ACC112 (cell line): ENCODE measurements at regions not wholly inside any gene's neighbourhood (a gene's known extent, or its start where the extent isn't known, plus 50 kb on each side); places are given as distances from the start of the nearest gene placed in this dataset.

ENCODE experiments used
- H2AFZ ChIP-seq: fragments of 200-600 bp; sonication (generic); one replicate; pipeline ENCODE4 v1.6.0; 2017; ENCODE audit warnings: antibody characterized with exemption, low read length; ENCODE audit not compliant: unreplicated experiment
- H3K27ac ChIP-seq: fragments of 200-600 bp; sonication (generic); 2 replicates; pipeline ENCODE4 v1.5.1; 2014; ENCODE audit warnings: low read depth, mild to moderate bottlenecking, antibody characterized with exemption, low read length, moderate library complexity
- H3K27me3 ChIP-seq: fragments of 200-600 bp; sonication (generic); 2 replicates; pipeline ENCODE4 v1.6.1; 2014; ENCODE audit warnings: mild to moderate bottlenecking, antibody characterized with exemption, low read length, moderate library complexity, mixed read lengths; ENCODE audit not compliant: insufficient read depth
- H3K36me3 ChIP-seq: fragments of 200-600 bp; sonication (generic); 2 replicates; pipeline ENCODE4 v1.6.1; 2016; ENCODE audit warnings: mild to moderate bottlenecking, antibody characterized with exemption, low read length, moderate library complexity, mixed read lengths; ENCODE audit not compliant: insufficient read depth
- H3K4me1 ChIP-seq: fragments of 200-600 bp; sonication (generic); one replicate; pipeline ENCODE4 v1.6.1; 2016; ENCODE audit warnings: low read length, mixed read lengths; ENCODE audit not compliant: insufficient read depth, unreplicated experiment, control insufficient read depth
- H3K4me3 ChIP-seq: fragments of 200-600 bp; sonication (generic); 2 replicates; pipeline ENCODE4 v1.5.1; 2014; ENCODE audit warnings: mild to moderate bottlenecking, low read depth, low read length
- H3K79me2 ChIP-seq: fragments of 200-600 bp; sonication (generic); one replicate; pipeline ENCODE4 v1.6.0; 2016; ENCODE audit warnings: low read length; ENCODE audit not compliant: control insufficient read depth, unreplicated experiment, insufficient read depth

- Histone ChIP-seq H3K36me3 (no peaks in the 10 kb centered on the region), H3K27ac (no peak overlapping the region), H3K4me1 (peaks cover 9% of the 10 kb centered on the region), H3K79me2 (no peaks in the 10 kb centered on the region), H2AFZ (no peak overlapping the region), H3K27me3 (no peaks in the 10 kb centered on the region), H3K4me3 (no peak overlapping the region)
Measured at GRCh38 chr10:91022390-91022789, 101.5 kb upstream of the ANKRD1 start.

GRCh38 chr10:91022924-91023699 is 102.2 kb upstream of the ANKRD1 start:
- H3K79me2 ChIP-seq: no peaks in the 10 kb centered on the region
- H2AFZ ChIP-seq: no peak overlapping the region
- H3K4me1 ChIP-seq: peaks cover 9% of the 10 kb centered on the region
- no peak overlapping the region for H3K27ac ChIP-seq
- no peaks in the 10 kb centered on the region for H3K27me3 ChIP-seq
- H3K4me3 ChIP-seq: no peak overlapping the region
- no peaks in the 10 kb centered on the region for H3K36me3 ChIP-seq

- H3K27me3 ChIP-seq: no peaks in the 10 kb centered on the region
- no peak overlapping the region for H3K27ac ChIP-seq
- H3K36me3 ChIP-seq: no peaks in the 10 kb centered on the region
- no peaks in the 10 kb centered on the region for H3K79me2 ChIP-seq
- no peak overlapping the region for H3K4me3 ChIP-seq
- peak overlapping the region; percentile 25 for H2AFZ ChIP-seq
- H3K4me1 ChIP-seq: peaks cover 9% of the 10 kb centered on the region
Measured at GRCh38 chr10:91023700-91024398, 103.0 kb upstream of the ANKRD1 start.

- no peak overlapping the region for H3K27ac ChIP-seq
- H3K36me3 ChIP-seq: no peaks in the 10 kb centered on the region
- peaks cover 9% of the 10 kb centered on the region for H3K4me1 ChIP-seq
- no peaks in the 10 kb centered on the region for H3K79me2 ChIP-seq
- H3K4me3 ChIP-seq: no peak overlapping the region
- H3K27me3 ChIP-seq: no peaks in the 10 kb centered on the region
- no peak overlapping the region for H2AFZ ChIP-seq
Measured at GRCh38 chr10:91024541-91024940, 103.7 kb upstream of the ANKRD1 start.

GRCh38 chr10:91032611-91033206 is 111.8 kb upstream of the ANKRD1 start:
- Histone ChIP-seq H3K36me3 (no peaks in the 10 kb centered on the region), H3K27ac (no peak overlapping the region), H3K79me2 (no peaks in the 10 kb centered on the region), H2AFZ (no peak overlapping the region), H3K4me3 (no peak overlapping the region), H3K4me1 (peaks cover 27% of the 10 kb centered on the region), H3K27me3 (no peaks in the 10 kb centered on the region)

GRCh38 chr10:91033324-91033950 is 112.5 kb upstream of the ANKRD1 start:
- H3K27me3 ChIP-seq: no peaks in the 10 kb centered on the region
- H3K4me3 ChIP-seq: no peak overlapping the region
- H3K79me2 ChIP-seq: no peaks in the 10 kb centered on the region
- no peaks in the 10 kb centered on the region for H3K36me3 ChIP-seq
- H3K27ac ChIP-seq: no peak overlapping the region
- peaks cover 27% of the 10 kb centered on the region for H3K4me1 ChIP-seq
- no peak overlapping the region for H2AFZ ChIP-seq

GRCh38 chr10:91034042-91034441 is 113.2 kb upstream of the ANKRD1 start:
- Histone ChIP-seq H3K4me3 (no peak overlapping the region), H3K27ac (no peak overlapping the region), H2AFZ (peak overlapping the region; percentile 64), H3K4me1 (peaks cover 27% of the 10 kb centered on the region), H3K36me3 (no peaks in the 10 kb centered on the region), H3K79me2 (no peaks in the 10 kb centered on the region), H3K27me3 (no peaks in the 10 kb centered on the region)

GRCh38 chr10:91034494-91035159 is 113.7 kb upstream of the ANKRD1 start:
- Histone ChIP-seq H3K4me1 (peaks cover 27% of the 10 kb centered on the region), H3K79me2 (no peaks in the 10 kb centered on the region), H3K27me3 (no peaks in the 10 kb centered on the region), H3K4me3 (peak overlapping the region; percentile 15; the same call in 1 of the 2 replicates), H3K36me3 (no peaks in the 10 kb centered on the region), H2AFZ (peak overlapping the region; percentile 64), H3K27ac (no peak overlapping the region)

- Histone ChIP-seq H2AFZ (no peak overlapping the region), H3K4me1 (peaks cover 27% of the 10 kb centered on the region), H3K36me3 (no peaks in the 10 kb centered on the region), H3K4me3 (no peak overlapping the region), H3K27me3 (no peaks in the 10 kb centered on the region), H3K79me2 (no peaks in the 10 kb centered on the region), H3K27ac (no peak overlapping the region)
Measured at GRCh38 chr10:91035650-91036292, 114.9 kb upstream of the ANKRD1 start.
